ENCODE measurements at regions not wholly inside any gene's neighbourhood (a gene's known extent, or its start where the extent isn't known, plus 50 kb on each side); places are given as distances from the start of the nearest gene placed in this dataset.
A peak's percentile ranks its signal among the peaks of the same experiment; 100 is the strongest.

- POLR2A ChIA-PET: no interaction called here
- CTCF ChIA-PET: no interaction called here
- Mint-ChIP-seq H3K27me3 (ENCODE audit: low read depth) (no peaks in the 10 kb centered on the region), H3K9me3 (peaks cover 33% of the 10 kb centered on the region), H3K4me3 (no peak overlapping the region), H3K36me3 (peaks cover 20% of the 10 kb centered on the region), H3K4me1 (peaks cover 37% of the 10 kb centered on the region), H3K27ac (no peak overlapping the region)
- ATAC-seq: no peak; the same call in 1 of the 2 replicates
- DNase-seq (ENCODE audit: low spot score): peak; percentile 8
- TF ChIP-seq IRF1 (CRISPR knock-in tag; IDR thresholded peaks at IDR 0.05) (no peak), ATF3 (CRISPR knock-in tag; conservative IDR thresholded peaks at IDR 0.05) (no peak), NR3C1 (CRISPR knock-in tag; conservative IDR thresholded peaks at IDR 0.05; ENCODE audit: low read depth) (no peak), NFATC4 (CRISPR knock-in tag; IDR thresholded peaks at IDR 0.05) (no peak), HMGXB4 (CRISPR knock-in tag; IDR thresholded peaks at IDR 0.05) (no peak), PRRX2 (CRISPR knock-in tag; IDR thresholded peaks at IDR 0.05) (no peak), NR2C2 (CRISPR knock-in tag; IDR thresholded peaks at IDR 0.05) (no peak), ZMAT4 (CRISPR knock-in tag; IDR thresholded peaks at IDR 0.05) (no peak), HMGA2 (CRISPR knock-in tag; IDR thresholded peaks at IDR 0.05) (no peak), ZNF281 (CRISPR knock-in tag; IDR thresholded peaks at IDR 0.05) (no peak), AFF4 (CRISPR knock-in tag; IDR thresholded peaks at IDR 0.05; ENCODE audit: borderline replicate concordance) (no peak), EMX1 (CRISPR knock-in tag; IDR thresholded peaks at IDR 0.05) (no peak), E2F1 (CRISPR knock-in tag; IDR thresholded peaks at IDR 0.05) (no peak), ZSCAN18 (CRISPR knock-in tag; IDR thresholded peaks at IDR 0.05) (no peak), ESRRA (CRISPR knock-in tag; IDR thresholded peaks at IDR 0.05; ENCODE audit: borderline replicate concordance) (no peak), SMAD4 (CRISPR knock-in tag; IDR thresholded peaks at IDR 0.05) (no peak), STAT6 (CRISPR knock-in tag; conservative IDR thresholded peaks at IDR 0.05; ENCODE audit: low read depth) (no peak), ATF1 (CRISPR knock-in tag; IDR thresholded peaks at IDR 0.05) (no peak), MYBL2 (CRISPR knock-in tag; IDR thresholded peaks at IDR 0.05) (no peak), ZNF232 (CRISPR knock-in tag; IDR thresholded peaks at IDR 0.05) (no peak)
Measured at GRCh38 chrX:94366616-94367015, 692.6 kb downstream of the FAM133A start.

Data from WTC11 (cell line).